ENCODE measurements at regions not wholly inside any gene's neighbourhood (a gene's known extent, or its start where the extent isn't known, plus 50 kb on each side); places are given as distances from the start of the nearest gene placed in this dataset.

DNA sequence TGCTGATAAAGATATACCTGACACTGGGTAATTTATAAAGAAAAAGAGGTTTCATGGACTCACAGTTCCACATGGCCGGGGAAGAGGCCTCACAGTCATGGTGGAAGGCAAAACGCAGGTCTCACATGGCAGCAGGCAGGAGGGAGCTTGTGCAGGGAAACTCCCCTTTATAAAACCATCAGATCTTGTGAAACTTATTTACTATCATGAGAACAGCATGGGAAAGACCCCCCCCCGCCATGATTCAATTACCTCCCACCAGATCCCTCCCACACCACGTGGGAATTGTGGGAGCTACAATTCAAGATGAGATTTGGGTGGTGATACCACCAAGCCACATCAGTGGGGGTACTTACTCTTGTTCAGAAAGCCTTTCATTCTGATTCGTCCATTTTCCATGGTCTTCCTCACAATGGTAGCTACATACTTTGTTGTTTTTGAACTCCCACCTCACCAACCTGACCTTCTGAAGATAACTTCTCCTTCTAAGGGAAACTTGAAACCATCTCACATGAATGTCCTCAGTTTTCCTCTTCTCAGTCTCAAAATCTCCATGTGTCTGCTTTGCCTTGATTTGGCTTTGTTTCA, 275.6 kb upstream of the PROK2 start:
- peaks cover 0 to 17% (median 0%) of the 10 kb centered on the region in 3 donors for H3K4me1 ChIP-seq
- TF ChIP-seq POLR2AphosphoS5 (IDR thresholded peaks at IDR 0.05) (no peak), POLR2A (IDR thresholded peaks at IDR 0.05) (no peak), EP300 (IDR thresholded peaks at IDR 0.05) (no peak)
- TF ChIP-seq, protein P1, sequence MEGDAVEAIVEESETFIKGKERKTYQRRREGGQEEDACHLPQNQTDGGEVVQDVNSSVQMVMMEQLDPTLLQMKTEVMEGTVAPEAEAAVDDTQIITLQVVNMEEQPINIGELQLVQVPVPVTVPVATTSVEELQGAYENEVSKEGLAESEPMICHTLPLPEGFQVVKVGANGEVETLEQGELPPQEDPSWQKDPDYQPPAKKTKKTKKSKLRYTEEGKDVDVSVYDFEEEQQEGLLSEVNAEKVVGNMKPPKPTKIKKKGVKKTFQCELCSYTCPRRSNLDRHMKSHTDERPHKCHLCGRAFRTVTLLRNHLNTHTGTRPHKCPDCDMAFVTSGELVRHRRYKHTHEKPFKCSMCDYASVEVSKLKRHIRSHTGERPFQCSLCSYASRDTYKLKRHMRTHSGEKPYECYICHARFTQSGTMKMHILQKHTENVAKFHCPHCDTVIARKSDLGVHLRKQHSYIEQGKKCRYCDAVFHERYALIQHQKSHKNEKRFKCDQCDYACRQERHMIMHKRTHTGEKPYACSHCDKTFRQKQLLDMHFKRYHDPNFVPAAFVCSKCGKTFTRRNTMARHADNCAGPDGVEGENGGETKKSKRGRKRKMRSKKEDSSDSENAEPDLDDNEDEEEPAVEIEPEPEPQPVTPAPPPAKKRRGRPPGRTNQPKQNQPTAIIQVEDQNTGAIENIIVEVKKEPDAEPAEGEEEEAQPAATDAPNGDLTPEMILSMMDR (IDR thresholded peaks at IDR 0.05) = no peak
- no peak overlapping the region for H3K27ac ChIP-seq
- H3K9me3 ChIP-seq = peaks cover 0 to 11% (median 0%) of the 10 kb centered on the region in 3 donors
- no peak for ATAC-seq
- WGBS, 2 donors (ENCODE audit: low coverage in 1 of 2) = 79 to 82% methylated on average over 3 of the region's 5 CpGs
- H3K36me3 ChIP-seq = no peaks in the 10 kb centered on the region
- no peaks in the 10 kb centered on the region for H3K27me3 ChIP-seq
- no peak overlapping the region for H3K4me3 ChIP-seq

DNA sequence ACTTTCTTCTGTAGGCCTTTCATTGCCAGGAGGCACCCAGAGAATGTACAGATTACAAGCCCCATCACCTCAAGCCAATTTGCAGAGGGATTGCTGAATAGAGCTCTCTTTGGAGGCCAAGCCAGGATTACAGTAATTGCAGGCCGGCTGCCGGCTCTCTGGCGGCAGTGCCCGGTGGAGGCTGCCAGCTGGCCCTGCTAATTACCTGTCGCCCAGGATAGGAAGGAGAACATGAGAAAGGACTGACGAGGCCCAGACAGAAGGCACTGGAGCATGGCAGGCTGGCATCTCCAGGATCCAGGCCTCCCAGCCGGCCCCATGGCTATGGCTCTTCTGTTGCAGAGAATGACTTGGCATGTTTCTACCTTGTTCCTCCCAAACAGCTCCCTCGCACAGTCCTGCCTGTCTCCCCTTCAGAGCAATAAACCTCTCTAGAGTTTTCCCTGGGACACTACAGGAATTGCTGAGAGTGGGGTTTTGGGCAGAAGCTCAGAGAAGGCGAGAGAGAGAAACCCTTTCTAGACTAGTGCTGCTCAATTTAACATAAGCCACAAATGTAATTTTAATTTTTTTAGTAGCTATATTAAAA, 273.6 kb upstream of the PROK2 start:
- peak; percentile 28 for ATAC-seq
- Histone ChIP-seq H3K27ac (peak overlapping the region in 3 of 4 donors; percentile 31 to 37 (median 31)), H3K9me3 (peaks cover 0 to 6% (median 0%) of the 10 kb centered on the region in 3 donors), H3K4me3 (no peak overlapping the region), H3K36me3 (no peaks in the 10 kb centered on the region), H3K4me1 (peaks cover 0 to 17% (median 0%) of the 10 kb centered on the region in 3 donors), H3K27me3 (no peaks in the 10 kb centered on the region)
- WGBS, 2 donors (ENCODE audit: low coverage in 1 of 2) = 30 to 73% methylated on average over 2 of the region's 9 CpGs
- TF ChIP-seq, protein P1 (IDR thresholded peaks at IDR 0.05) = no peak
- TF ChIP-seq POLR2AphosphoS5 (IDR thresholded peaks at IDR 0.05) = peak; percentile 32

DNA sequence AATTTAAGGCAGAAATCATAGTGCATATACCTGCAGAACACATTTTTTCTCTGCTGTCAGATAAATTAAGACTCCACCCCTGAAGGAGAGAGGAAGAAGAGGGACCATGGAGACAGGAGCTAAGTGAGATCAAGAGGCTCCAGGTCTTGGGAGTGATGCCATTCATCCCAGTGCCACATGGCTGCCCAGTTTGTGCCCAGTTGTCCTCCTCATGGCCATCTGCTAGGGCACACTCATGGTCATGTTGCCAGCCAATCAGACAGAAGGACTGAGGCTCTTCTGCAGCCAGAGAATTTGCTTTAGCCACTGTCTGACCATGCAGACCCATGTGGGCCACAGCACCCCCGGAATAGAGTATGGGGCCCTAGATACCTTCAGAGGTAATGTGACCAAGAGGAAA, 270.5 kb upstream of the PROK2 start:
- H3K4me3 ChIP-seq = no peak overlapping the region
- H3K9me3 ChIP-seq = no peaks in the 10 kb centered on the region
- no CpG with 5 or more reads among the region's 1 CpG for WGBS, 2 donors (ENCODE audit: low coverage in 1 of 2)
- ATAC-seq = no peak
- TF ChIP-seq POLR2A (IDR thresholded peaks at IDR 0.05) (no peak), EP300 (IDR thresholded peaks at IDR 0.05) (no peak), POLR2AphosphoS5 (IDR thresholded peaks at IDR 0.05) (no peak)
- TF ChIP-seq, protein P1 (IDR thresholded peaks at IDR 0.05) = no peak
- H3K27ac ChIP-seq = no peak overlapping the region
- peaks cover 0 to 17% (median 0%) of the 10 kb centered on the region in 3 donors for H3K4me1 ChIP-seq
- no peaks in the 10 kb centered on the region for H3K27me3 ChIP-seq
- H3K36me3 ChIP-seq = no peaks in the 10 kb centered on the region

DNA sequence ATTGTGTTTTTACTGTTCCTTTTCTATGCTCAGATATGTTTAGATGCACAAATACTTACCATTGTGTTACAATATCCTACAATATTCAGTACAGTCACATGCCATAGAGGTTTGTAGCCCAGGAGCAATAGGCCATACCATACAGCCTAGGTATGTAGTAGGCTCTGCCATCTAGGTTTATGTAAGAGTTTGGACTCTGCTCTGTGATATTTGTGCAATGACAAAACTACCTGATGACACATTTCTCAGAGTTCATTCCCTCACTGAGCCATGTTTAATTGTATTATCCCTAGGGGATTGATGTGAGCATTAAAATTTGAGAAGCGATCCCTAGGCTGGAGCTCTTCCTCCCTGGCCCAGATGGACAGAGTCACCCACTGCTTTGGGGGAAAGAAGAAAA, 270.0 kb upstream of the PROK2 start:
- Histone ChIP-seq H3K9me3 (no peaks in the 10 kb centered on the region), H3K27ac (no peak overlapping the region), H3K36me3 (no peaks in the 10 kb centered on the region), H3K4me3 (no peak overlapping the region), H3K27me3 (no peaks in the 10 kb centered on the region), H3K4me1 (peaks cover 0 to 17% (median 0%) of the 10 kb centered on the region in 3 donors)
- 100% methylated on average over 1 of the region's 1 CpG for WGBS, 2 donors (ENCODE audit: low coverage in 1 of 2)
- no peak for TF ChIP-seq POLR2A (IDR thresholded peaks at IDR 0.05)
- no peak for TF ChIP-seq EP300 (IDR thresholded peaks at IDR 0.05)
- ATAC-seq = no peak

DNA sequence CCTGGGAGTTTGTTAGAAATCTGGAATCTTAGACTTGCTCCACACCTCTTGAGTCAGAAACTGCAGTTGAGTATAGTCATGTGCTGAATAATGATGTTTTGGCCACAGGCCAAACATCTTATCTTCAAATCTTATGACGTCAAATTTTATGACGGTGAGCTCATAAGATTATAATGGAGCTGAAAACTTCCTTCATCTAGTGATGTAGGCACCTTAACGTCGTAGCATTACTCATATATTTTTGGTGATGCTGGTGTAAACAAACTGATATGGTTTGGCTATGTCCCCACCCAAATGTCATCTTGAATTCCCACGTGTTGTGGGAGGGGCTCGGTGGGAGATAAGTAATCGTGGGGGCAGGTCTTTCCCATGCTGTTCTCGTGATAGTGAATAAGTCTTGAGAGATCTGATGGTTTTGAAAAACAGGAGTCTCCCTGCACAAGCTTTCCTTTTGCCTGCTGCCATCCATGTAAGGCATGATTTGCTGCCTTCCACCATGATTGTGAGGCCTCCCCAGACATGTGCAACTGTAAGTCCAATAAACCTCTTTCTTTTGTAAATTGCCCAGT, 268.0 kb upstream of the PROK2 start:
- no peak for ATAC-seq
- TF ChIP-seq POLR2A (IDR thresholded peaks at IDR 0.05) (no peak), POLR2AphosphoS5 (IDR thresholded peaks at IDR 0.05) (no peak), EP300 (IDR thresholded peaks at IDR 0.05) (no peak)
- TF ChIP-seq, protein P1 (IDR thresholded peaks at IDR 0.05) = no peak
- H3K4me3 ChIP-seq = no peak overlapping the region
- no peaks in the 10 kb centered on the region for H3K36me3 ChIP-seq
- peaks cover 0 to 7% (median 0%) of the 10 kb centered on the region in 3 donors for H3K4me1 ChIP-seq
- no peaks in the 10 kb centered on the region for H3K9me3 ChIP-seq
- H3K27ac ChIP-seq = no peak overlapping the region
- 70 to 88% methylated on average over 6 to 7 of the region's 8 CpGs for WGBS, 2 donors (ENCODE audit: low coverage in 1 of 2)
- H3K27me3 ChIP-seq = no peaks in the 10 kb centered on the region

Measured in gastroesophageal sphincter (tissue), 4 donors.